Hepatocyte (in vitro differentiated cells): ENCODE measurements at regions not wholly inside any gene's neighbourhood (a gene's known extent, or its start where the extent isn't known, plus 50 kb on each side); places are given as distances from the start of the nearest gene placed in this dataset.

ENCODE experiments used
- DNase-seq: peaks from one replicate; pipeline ENCODE4 v3.0.0-alpha.2; 2016; ENCODE audit warnings: low spot score
- H2AFZ ChIP-seq: fragments of 200-600 bp; sonication (generic); 2 replicates; pipeline ENCODE4 v1.6.0; 2016; ENCODE audit warnings: antibody characterized with exemption, mild to moderate bottlenecking
- H3K27ac ChIP-seq: fragments of 200-600 bp; sonication (generic); 2 replicates; pipeline ENCODE4 v1.5.1; 2016; ENCODE audit warnings: mild to moderate bottlenecking
- H3K27me3 ChIP-seq: fragments of 200-600 bp; sonication (generic); 2 replicates; pipeline ENCODE4 v1.6.1; 2016
- H3K36me3 ChIP-seq: fragments of 200-600 bp; sonication (generic); replicated peaks from 2 replicates; pipeline ENCODE4 v1.5.1; 2016; ENCODE audit warnings: low read depth; ENCODE audit not compliant: insufficient read depth
- H3K4me1 ChIP-seq: fragments of 200-600 bp; sonication (generic); 2 replicates; pipeline ENCODE4 v1.5.1; 2016; ENCODE audit warnings: mild to moderate bottlenecking, moderate library complexity; ENCODE audit not compliant: insufficient read depth
- H3K4me2 ChIP-seq: fragments of 200-600 bp; sonication (generic); 2 replicates; pipeline ENCODE4 v1.6.0; 2016
- H3K4me3 ChIP-seq: fragments of 200-600 bp; sonication (generic); 2 replicates; pipeline ENCODE4 v1.5.1; 2016; ENCODE audit warnings: mild to moderate bottlenecking
- H3K79me2 ChIP-seq: fragments of 200-600 bp; sonication (generic); 2 replicates; pipeline ENCODE4 v1.6.0; 2017; ENCODE audit warnings: mild to moderate bottlenecking
- H3K9me2 ChIP-seq: fragments of 200-600 bp; sonication (generic); replicated peaks from 2 replicates; pipeline ENCODE4 v1.6.0; 2017; ENCODE audit warnings: mild to moderate bottlenecking; ENCODE audit not compliant: insufficient read depth
- H3K9me3 ChIP-seq: fragments of 200-600 bp; sonication (generic); 2 replicates; pipeline ENCODE4 v1.5.1; 2016; ENCODE audit warnings: low read depth, mild to moderate bottlenecking
- H4K20me1 ChIP-seq: fragments of 200-600 bp; sonication (generic); 2 replicates; pipeline ENCODE4 v1.6.0; 2016; ENCODE audit warnings: mild to moderate bottlenecking; ENCODE audit not compliant: insufficient read depth, poor library complexity, severe bottlenecking
- EZH2 ChIP-seq: fragments of 200-600 bp; sonication (generic); IDR thresholded peaks from 2 replicates; pipeline ENCODE4 v1.6.1; 2016; ENCODE audit warnings: antibody characterized with exemption, mild to moderate bottlenecking, borderline replicate concordance
- EZH2phosphoT487 ChIP-seq: fragments of 200-600 bp; sonication (generic); IDR thresholded peaks from one replicate; pipeline ENCODE4 v1.6.1; 2018; ENCODE audit warnings: antibody characterized with exemption, mild to moderate bottlenecking, low read depth, moderate library complexity; ENCODE audit not compliant: unreplicated experiment, severe bottlenecking
- WGBS: methylation state at CpG from one replicate; pipeline ENCODE4 v1.1.6; 2016; ENCODE audit warnings: low lambda C conversion rate; ENCODE audit errors: missing lambda C conversion rate; 5-methylcytosine and 5-hydroxymethylcytosine counted together
- TF ChIP-seq, protein P1 (sequence below): fragments of 200-600 bp; sonication (generic); IDR thresholded peaks from 2 replicates; pipeline ENCODE4 v1.5.1; 2016; ENCODE audit warnings: antibody characterized with exemption, mild to moderate bottlenecking; ENCODE audit not compliant: poor library complexity

DNA sequence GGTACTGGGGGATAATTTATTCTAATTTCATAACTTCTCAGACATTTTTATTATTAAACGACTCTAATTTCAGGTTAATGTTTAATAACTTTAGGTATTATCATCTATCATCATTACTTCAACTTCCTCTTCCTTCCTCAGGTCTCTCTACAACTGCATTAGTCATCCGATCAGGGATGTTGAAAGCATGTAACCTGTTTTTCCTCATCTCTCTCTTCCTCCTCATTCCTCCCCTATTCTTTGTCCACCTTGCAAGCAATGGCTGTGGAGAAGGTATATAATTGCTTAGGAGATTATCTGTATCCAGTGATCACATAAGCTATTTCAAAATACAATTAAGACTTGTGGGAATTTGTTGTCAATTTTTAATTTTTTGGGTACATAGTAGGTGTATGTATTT is 632.6 kb upstream of the DIAPH2 start:
- Histone ChIP-seq H3K79me2 (no peaks in the 10 kb centered on the region), H2AFZ (no peak overlapping the region), H3K27me3 (no peaks in the 10 kb centered on the region), H3K27ac (no peak overlapping the region), H3K9me3 (no peaks in the 10 kb centered on the region), H3K36me3 (no peaks in the 10 kb centered on the region), H3K9me2 (no peaks in the 10 kb centered on the region), H3K4me3 (no peak overlapping the region), H3K4me1 (no peaks in the 10 kb centered on the region), H3K4me2 (no peak overlapping the region), H4K20me1 (no peaks in the 10 kb centered on the region)
- DNase-seq = no peak
- no peak for TF ChIP-seq EZH2phosphoT487
- no peak for TF ChIP-seq EZH2
- TF ChIP-seq, protein P1, sequence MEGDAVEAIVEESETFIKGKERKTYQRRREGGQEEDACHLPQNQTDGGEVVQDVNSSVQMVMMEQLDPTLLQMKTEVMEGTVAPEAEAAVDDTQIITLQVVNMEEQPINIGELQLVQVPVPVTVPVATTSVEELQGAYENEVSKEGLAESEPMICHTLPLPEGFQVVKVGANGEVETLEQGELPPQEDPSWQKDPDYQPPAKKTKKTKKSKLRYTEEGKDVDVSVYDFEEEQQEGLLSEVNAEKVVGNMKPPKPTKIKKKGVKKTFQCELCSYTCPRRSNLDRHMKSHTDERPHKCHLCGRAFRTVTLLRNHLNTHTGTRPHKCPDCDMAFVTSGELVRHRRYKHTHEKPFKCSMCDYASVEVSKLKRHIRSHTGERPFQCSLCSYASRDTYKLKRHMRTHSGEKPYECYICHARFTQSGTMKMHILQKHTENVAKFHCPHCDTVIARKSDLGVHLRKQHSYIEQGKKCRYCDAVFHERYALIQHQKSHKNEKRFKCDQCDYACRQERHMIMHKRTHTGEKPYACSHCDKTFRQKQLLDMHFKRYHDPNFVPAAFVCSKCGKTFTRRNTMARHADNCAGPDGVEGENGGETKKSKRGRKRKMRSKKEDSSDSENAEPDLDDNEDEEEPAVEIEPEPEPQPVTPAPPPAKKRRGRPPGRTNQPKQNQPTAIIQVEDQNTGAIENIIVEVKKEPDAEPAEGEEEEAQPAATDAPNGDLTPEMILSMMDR = no peak
- 70% methylated on average over 2 of the region's 2 CpGs for WGBS

DNA sequence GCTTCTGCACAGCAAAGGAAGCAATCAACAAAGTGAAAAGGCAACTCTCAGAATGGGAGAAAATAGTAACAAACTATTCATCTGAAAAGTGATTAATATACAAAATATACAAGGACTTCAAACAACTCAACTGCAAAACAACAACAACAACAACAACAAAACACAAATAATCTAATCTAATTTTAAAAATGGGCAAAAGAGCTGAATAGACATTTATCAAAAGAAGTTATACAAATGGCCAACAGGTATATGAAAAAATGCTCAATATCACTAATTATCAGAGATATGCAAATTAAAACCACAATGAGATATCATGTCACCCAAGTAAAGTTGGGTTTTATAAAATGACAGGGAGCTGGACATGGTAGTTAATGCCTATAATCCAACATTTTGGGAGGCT is 602.8 kb upstream of the DIAPH2 start:
- no peak for DNase-seq
- Histone ChIP-seq H3K4me3 (no peak overlapping the region), H2AFZ (no peak overlapping the region), H3K79me2 (no peaks in the 10 kb centered on the region), H3K36me3 (no peaks in the 10 kb centered on the region), H3K9me2 (no peaks in the 10 kb centered on the region), H3K4me1 (no peaks in the 10 kb centered on the region), H3K9me3 (no peaks in the 10 kb centered on the region), H3K4me2 (no peak overlapping the region), H4K20me1 (no peaks in the 10 kb centered on the region), H3K27ac (no peak overlapping the region), H3K27me3 (no peaks in the 10 kb centered on the region)
- TF ChIP-seq, protein P1 = no peak
- TF ChIP-seq EZH2 = no peak
- TF ChIP-seq EZH2phosphoT487 = no peak

GRCh38 chrX:96094616-96095015 is 590.0 kb upstream of the DIAPH2 start:
- Histone ChIP-seq H4K20me1 (no peaks in the 10 kb centered on the region), H2AFZ (no peak overlapping the region), H3K4me1 (no peaks in the 10 kb centered on the region), H3K27ac (no peak overlapping the region), H3K27me3 (no peaks in the 10 kb centered on the region), H3K79me2 (no peaks in the 10 kb centered on the region), H3K9me2 (no peaks in the 10 kb centered on the region), H3K4me3 (no peak overlapping the region), H3K9me3 (peaks cover 4% of the 10 kb centered on the region), H3K4me2 (no peak overlapping the region), H3K36me3 (no peaks in the 10 kb centered on the region)
- DNase-seq = no peak
- 84% methylated on average over 5 of the region's 5 CpGs for WGBS
- no peak for TF ChIP-seq EZH2
- TF ChIP-seq, protein P1 = no peak
- TF ChIP-seq EZH2phosphoT487 = no peak

DNA sequence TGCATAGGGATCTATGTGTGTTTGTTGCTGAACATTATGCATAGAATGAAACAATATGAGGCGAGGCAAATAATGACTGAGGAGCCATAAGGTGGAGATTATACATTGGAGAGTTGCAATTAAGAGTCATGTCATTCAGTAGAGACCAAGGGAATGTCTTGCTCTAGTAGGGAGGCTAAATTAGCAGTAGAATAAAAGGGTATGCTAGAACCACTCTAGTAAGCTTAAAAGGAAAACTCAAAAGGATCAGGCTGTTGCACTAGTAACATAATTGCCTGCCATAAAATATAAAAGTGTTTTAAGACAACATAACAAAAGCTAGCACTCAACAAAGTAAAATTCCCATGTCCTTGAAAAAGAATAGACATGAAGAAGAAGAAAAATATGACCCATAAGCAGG is 586.2 kb upstream of the DIAPH2 start:
- Histone ChIP-seq H3K27me3 (no peaks in the 10 kb centered on the region), H3K9me3 (no peaks in the 10 kb centered on the region), H2AFZ (no peak overlapping the region), H3K4me2 (no peak overlapping the region), H3K4me3 (no peak overlapping the region), H3K79me2 (no peaks in the 10 kb centered on the region), H3K9me2 (no peaks in the 10 kb centered on the region), H3K4me1 (no peaks in the 10 kb centered on the region), H3K27ac (no peak overlapping the region), H3K36me3 (no peaks in the 10 kb centered on the region), H4K20me1 (no peaks in the 10 kb centered on the region)
- no peak for DNase-seq
- 59% methylated on average over 1 of the region's 1 CpG for WGBS
- no peak for TF ChIP-seq EZH2
- TF ChIP-seq, protein P1 = no peak
- no peak for TF ChIP-seq EZH2phosphoT487
